ENCODE measurements at regions not wholly inside any gene's neighbourhood (a gene's known extent, or its start where the extent isn't known, plus 50 kb on each side); places are given as distances from the start of the nearest gene placed in this dataset.
"Not testable (repeated sequence)": the region's sequence is repeated elsewhere in the genome, so short reads cannot be mapped to it uniquely, and the experiment has no call there.

- DNase-seq (ENCODE audit: insufficient read length, low spot score) (no peak), FAIRE-seq (no peak)
Measured at GRCh38 chr2:34892256-34892655, 1293.2 kb upstream of the FAM98A start.

- DNase-seq (ENCODE audit: insufficient read length, low spot score) (no peak), FAIRE-seq (no peak)
Measured at GRCh38 chr2:34875091-34875745, 1276.1 kb upstream of the FAM98A start.

DNA sequence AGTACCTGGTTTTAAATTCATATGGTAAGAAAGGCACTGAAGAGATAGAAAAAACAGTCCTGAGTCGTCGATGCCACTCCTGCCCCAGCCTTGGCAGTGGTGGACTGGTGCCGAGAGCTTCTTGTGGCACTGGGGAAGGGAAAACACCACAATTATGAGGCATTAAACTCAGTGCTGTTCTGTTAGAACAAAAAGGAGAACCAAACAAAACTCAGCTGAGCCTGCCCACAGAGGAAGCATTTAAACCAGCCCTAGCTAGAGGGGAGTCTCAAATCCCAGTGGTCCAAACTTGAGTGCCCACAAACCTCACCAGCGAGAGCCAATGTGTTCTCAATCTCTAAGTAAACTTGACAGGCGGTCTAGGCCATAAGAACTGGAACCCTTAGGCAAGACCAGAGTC is 1254.5 kb upstream of the FAM98A start:
- FAIRE-seq (no peak), DNase-seq (ENCODE audit: insufficient read length, low spot score) (no peak)

GRCh38 chr2:34851804-34852203 is 1252.7 kb upstream of the FAM98A start:
- DNase-seq (ENCODE audit: insufficient read length, low spot score) (no peak), FAIRE-seq (no peak)

DNA sequence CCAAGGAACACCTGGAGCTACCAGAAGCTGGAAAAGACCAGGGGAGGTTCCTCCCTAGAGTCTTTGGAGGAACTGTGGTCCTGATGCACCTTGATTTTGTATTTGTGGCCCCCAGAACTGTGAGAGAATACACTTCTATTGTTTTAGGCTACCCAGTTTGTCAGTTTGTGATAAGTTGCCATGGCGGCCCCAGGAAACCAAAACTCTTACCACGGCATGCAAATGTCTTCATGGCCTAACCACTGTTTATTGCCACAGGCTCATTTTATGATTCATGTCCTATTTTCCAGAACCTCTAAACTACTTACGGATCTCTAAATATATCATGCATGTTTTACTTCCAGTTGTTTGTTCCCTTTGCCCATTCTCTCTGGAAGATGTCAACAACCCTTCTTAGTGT is 1250.7 kb upstream of the FAM98A start:
- no peak for DNase-seq (ENCODE audit: insufficient read length, low spot score)
- FAIRE-seq = no peak

GRCh38 chr2:34848691-34849090 is 1249.6 kb upstream of the FAM98A start:
- FAIRE-seq (no peak), DNase-seq (ENCODE audit: insufficient read length, low spot score) (no peak)

DNA sequence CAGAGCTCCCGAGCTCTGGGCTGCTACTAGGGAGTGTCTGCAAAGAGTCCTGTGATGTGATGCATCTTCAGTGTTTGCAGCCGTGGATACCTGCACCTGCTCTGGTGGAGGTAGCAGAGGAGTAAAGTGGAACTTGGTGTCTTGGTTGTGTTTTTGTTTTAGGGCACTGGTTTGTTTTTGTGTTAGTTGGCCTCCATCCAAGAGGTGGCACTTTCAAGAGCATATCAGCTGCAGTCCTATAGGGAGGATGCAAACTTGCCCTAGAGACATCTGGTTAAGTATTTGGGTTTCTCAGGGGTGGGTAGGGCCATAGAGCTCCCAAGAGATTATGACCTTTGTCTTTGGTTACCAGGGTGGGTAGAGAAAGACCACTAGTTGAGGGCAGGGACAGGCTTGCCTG is 1249.0 kb upstream of the FAM98A start:
- FAIRE-seq = no peak

GRCh38 chr2:34844629-34845028 is 1245.5 kb upstream of the FAM98A start:
- FAIRE-seq = no peak
- no peak for DNase-seq (ENCODE audit: insufficient read length, low spot score)

More for the DNA sequence above, 1249.0 kb upstream of the FAM98A start:
- DNase-seq (ENCODE audit: insufficient read length, low spot score) = no peak

GRCh38 chr2:34838408-34838807 is 1239.3 kb upstream of the FAM98A start:
- DNase-seq (ENCODE audit: insufficient read length, low spot score) = no peak

GRCh38 chr2:34836361-34836760 is 1237.3 kb upstream of the FAM98A start:
- FAIRE-seq = no peak
- no peak for DNase-seq (ENCODE audit: insufficient read length, low spot score)

More at GRCh38 chr2:34838408-34838807, 1239.3 kb upstream of the FAM98A start:
- FAIRE-seq = no peak

GRCh38 chr2:34831096-34831495 is 1232.0 kb upstream of the FAM98A start:
- no peak for DNase-seq (ENCODE audit: insufficient read length, low spot score)
- no peak for FAIRE-seq

- DNase-seq (ENCODE audit: insufficient read length, low spot score) = no peak
- FAIRE-seq = no peak
Measured at GRCh38 chr2:34828481-34828880, 1229.4 kb upstream of the FAM98A start.

DNA sequence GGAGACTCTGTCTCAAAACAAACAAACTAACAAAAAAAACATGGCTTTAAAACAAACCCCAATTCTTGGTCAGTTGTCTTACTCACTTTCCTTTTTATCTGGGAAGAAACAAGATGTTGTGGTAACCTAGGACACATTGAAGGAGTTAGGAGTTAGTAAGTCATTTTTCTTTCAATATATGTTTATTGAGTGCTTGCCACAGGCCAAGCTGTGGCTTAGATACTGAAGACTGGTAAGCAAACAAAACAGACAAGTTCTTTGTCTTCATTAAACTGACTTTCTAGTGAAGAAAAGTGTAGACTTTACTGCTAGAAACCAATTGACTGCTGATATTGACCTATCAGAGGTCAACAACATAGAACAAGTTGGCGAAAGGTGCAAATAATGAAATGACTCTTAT is 1228.3 kb upstream of the FAM98A start:
- FAIRE-seq = no peak
- DNase-seq (ENCODE audit: insufficient read length, low spot score) = no peak

DNA sequence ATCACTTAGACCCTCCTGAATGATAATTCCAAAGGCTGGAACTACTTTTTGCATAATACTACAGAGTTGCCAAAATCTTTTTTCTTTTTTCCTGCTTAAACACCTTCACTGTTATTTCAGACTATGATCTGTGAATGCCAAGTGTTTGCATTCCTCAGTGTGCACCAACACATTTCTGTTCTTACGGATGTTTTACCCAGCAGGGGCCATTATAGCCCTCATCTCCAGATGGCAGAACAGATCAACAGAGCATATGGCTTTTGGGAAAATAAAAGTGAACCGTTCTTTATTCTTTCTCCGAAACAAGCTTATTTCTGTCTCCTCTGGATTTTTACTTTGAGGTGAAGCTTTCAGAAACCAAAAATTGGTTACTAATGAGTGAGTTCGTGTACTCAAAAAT is 1226.6 kb upstream of the FAM98A start:
- no peak for DNase-seq (ENCODE audit: insufficient read length, low spot score)

GRCh38 chr2:34822616-34823015 is 1223.5 kb upstream of the FAM98A start:
- DNase-seq (ENCODE audit: insufficient read length, low spot score) (no peak), FAIRE-seq (no peak)

More for the DNA sequence above, 1226.6 kb upstream of the FAM98A start:
- FAIRE-seq = no peak

DNA sequence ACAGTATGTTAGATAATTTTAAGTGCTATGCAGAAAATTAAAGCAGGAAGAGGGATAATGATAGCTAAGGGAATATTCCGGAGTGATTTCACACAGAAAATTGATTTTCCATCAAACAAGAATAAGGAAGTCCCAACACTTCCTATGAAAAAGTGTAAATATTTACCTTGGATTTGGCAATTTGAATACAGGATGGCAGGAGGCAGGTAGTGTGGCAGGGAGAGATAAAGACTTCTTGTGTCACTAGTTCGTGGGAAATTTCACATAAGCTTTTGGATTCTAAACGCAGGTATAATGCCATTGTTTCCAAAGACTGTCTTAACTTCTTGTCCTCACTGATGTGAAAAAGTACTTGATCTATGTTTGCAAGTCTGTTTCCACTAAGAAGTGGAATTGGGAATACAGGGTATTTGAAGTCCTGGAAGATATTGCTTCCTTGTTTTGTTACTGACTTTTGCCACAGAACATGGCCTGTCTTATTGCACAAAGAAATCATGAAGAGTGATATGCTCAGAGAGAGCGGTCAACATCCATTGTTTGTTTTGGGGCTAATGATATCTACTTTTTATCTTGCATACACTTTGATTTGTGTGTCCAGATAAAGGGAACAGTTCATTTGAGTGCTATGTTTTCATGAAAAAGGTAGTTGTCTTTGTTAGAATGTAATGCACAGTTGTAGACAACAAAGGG is 1216.1 kb upstream of the FAM98A start:
- DNase-seq (ENCODE audit: insufficient read length, low spot score) = no peak
- no peak for FAIRE-seq

- FAIRE-seq (no peak), DNase-seq (ENCODE audit: insufficient read length, low spot score) (no peak)
Measured at GRCh38 chr2:34810456-34810855, 1211.4 kb upstream of the FAM98A start.

- no peak for DNase-seq (ENCODE audit: insufficient read length, low spot score)
- FAIRE-seq = no peak
Measured at GRCh38 chr2:34808426-34808825, 1209.3 kb upstream of the FAM98A start.

- no peak for DNase-seq (ENCODE audit: insufficient read length, low spot score)
- no peak for FAIRE-seq
Measured at GRCh38 chr2:34806891-34807290, 1207.8 kb upstream of the FAM98A start.

DNA sequence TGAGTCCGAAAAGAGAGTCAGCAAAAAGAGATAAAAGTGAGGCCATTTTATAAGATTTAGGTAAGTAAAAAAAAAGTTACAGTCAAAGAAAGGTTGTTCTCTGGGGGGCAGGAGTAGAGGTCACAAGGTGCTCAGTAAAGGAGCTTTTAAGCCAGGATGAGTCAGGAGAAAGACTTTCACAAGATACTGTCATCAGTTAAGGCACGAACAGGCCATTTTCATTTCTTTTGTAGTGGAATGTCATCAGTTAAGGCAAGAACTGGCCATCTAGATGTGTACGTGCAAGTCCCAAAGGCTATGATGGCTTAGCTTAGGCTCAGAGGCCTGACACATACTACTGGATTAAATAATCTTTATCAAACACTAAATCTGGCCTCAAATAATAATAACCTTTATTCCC is 1207.3 kb upstream of the FAM98A start:
- FAIRE-seq = no peak
- no peak for DNase-seq (ENCODE audit: insufficient read length, low spot score)

DNA sequence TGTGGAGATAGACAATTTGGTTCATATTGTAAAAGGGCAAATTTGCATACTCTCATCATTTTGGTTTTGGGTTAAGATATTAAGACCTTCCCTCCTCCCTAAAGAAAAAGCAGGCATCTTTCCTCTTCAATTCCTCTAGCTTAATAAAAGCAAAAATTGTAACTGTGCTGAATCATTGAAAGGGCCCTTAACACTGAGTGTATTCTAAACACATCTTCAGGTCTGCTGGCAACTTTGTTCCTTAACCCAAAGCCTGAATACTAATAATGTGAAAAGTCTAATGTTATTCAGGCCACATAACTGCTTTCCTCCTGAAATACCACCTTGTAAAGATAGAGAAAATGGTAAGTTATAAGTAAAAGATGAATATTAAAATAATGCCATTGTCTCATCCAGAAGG is 1200.5 kb upstream of the FAM98A start:
- no peak for DNase-seq (ENCODE audit: insufficient read length, low spot score)
- FAIRE-seq = no peak

GRCh38 chr2:34795586-34795985 is 1196.5 kb upstream of the FAM98A start:
- not testable (repeated sequence) for DNase-seq (ENCODE audit: insufficient read length, low spot score); FAIRE-seq
